ENCODE measurements at regions not wholly inside any gene's neighbourhood (a gene's known extent, or its start where the extent isn't known, plus 50 kb on each side); places are given as distances from the start of the nearest gene placed in this dataset.

DNA sequence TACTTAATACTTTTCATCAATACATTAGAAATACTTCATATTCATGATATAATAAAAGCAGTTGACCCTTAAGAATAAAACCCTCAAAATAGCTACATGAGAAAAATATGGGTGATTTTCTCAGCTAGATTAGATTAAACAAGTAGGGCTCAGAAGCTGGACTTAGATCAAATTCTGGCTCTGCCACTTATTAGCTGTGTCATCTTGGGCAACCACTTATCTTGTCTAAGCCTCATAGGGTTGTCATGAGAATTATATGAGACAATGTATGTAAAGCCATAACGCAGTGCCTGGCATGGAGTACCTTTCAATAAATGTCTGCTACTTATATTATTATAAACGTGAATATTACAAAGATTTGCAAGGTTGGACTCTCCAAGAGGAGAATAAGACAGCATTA, 84.3 kb upstream of the PGRMC2 start:
- intact Hi-C loops (cut with DNase I; ENCODE audit: low total_unique reads): no loop called here
- no peak for DNase-seq
- TF ChIP-seq POLR2AphosphoS5 (IDR thresholded peaks at IDR 0.05): no peak
- TF ChIP-seq, protein P1, sequence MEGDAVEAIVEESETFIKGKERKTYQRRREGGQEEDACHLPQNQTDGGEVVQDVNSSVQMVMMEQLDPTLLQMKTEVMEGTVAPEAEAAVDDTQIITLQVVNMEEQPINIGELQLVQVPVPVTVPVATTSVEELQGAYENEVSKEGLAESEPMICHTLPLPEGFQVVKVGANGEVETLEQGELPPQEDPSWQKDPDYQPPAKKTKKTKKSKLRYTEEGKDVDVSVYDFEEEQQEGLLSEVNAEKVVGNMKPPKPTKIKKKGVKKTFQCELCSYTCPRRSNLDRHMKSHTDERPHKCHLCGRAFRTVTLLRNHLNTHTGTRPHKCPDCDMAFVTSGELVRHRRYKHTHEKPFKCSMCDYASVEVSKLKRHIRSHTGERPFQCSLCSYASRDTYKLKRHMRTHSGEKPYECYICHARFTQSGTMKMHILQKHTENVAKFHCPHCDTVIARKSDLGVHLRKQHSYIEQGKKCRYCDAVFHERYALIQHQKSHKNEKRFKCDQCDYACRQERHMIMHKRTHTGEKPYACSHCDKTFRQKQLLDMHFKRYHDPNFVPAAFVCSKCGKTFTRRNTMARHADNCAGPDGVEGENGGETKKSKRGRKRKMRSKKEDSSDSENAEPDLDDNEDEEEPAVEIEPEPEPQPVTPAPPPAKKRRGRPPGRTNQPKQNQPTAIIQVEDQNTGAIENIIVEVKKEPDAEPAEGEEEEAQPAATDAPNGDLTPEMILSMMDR (IDR thresholded peaks at IDR 0.05 in 8 of 11, conservative IDR thresholded peaks at IDR 0.05 in 3 of 11): no peak
- TF ChIP-seq POLR2A (IDR thresholded peaks at IDR 0.05): no peak
- no peak overlapping the region for H3K4me3 ChIP-seq
- H3K9me3 ChIP-seq: peaks cover 0 to 23% (median 12%) of the 10 kb centered on the region in 8 donors
- WGBS, 5 donors: 85 to 93% (median 92%) methylated on average over 2 of the region's 2 CpGs
- no peaks in the 10 kb centered on the region for H3K36me3 ChIP-seq
- H3K27me3 ChIP-seq (replicated peaks in 1 of 7): no peaks in the 10 kb centered on the region
- H3K27ac ChIP-seq: no peak overlapping the region
- H3K4me1 ChIP-seq: no peaks in the 10 kb centered on the region

GRCh38 chr4:128371001-128371777, 83.6 kb upstream of the PGRMC2 start:
- no peak for TF ChIP-seq POLR2AphosphoS5 (IDR thresholded peaks at IDR 0.05)
- TF ChIP-seq, protein P1 (IDR thresholded peaks at IDR 0.05 in 8 of 11, conservative IDR thresholded peaks at IDR 0.05 in 3 of 11): no peak
- no peak for TF ChIP-seq POLR2A (IDR thresholded peaks at IDR 0.05)
- intact Hi-C loops (cut with DNase I; ENCODE audit: low total_unique reads): no loop called here
- Histone ChIP-seq H3K27me3 (replicated peaks in 1 of 7) (no peaks in the 10 kb centered on the region), H3K36me3 (no peaks in the 10 kb centered on the region), H3K9me3 (peaks cover 0 to 16% (median 6%) of the 10 kb centered on the region in 8 donors), H3K27ac (no peak overlapping the region), H3K4me3 (no peak overlapping the region), H3K4me1 (no peaks in the 10 kb centered on the region)
- no peak for DNase-seq
- 87 to 96% (median 91%) methylated on average over 8 of the region's 8 CpGs for WGBS, 5 donors

DNA sequence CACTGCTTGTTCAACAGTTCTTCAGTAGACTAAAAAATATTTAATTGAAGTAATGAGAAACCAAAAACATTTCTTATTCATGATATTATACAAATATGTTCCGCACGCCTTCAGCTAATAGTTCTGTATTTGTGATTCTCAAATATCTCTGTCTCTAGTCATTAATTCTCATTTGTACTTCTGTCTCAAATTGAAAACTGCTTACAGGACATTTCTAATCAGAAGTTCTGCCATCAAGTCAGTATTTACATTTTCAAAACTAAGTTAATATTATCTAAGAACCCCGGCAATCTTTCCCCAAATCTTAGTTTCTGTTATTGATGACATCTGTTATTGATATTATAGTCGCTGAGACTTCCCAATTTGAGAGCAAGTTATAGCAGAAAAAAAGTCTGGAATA, 78.6 kb upstream of the PGRMC2 start:
- TF ChIP-seq POLR2AphosphoS5 (IDR thresholded peaks at IDR 0.05) (no peak), POLR2A (IDR thresholded peaks at IDR 0.05) (no peak)
- TF ChIP-seq, protein P1 (IDR thresholded peaks at IDR 0.05 in 8 of 11, conservative IDR thresholded peaks at IDR 0.05 in 3 of 11): no peak
- Histone ChIP-seq H3K4me3 (no peak overlapping the region), H3K9me3 (peaks cover 0 to 10% (median 2%) of the 10 kb centered on the region in 8 donors), H3K36me3 (no peaks in the 10 kb centered on the region), H3K27ac (no peak overlapping the region), H3K4me1 (no peaks in the 10 kb centered on the region), H3K27me3 (replicated peaks in 1 of 7) (no peaks in the 10 kb centered on the region)
- intact Hi-C loops (cut with DNase I; ENCODE audit: low total_unique reads): no loop called here
- WGBS, 5 donors: 94 to 96% (median 95%) methylated on average over 4 of the region's 4 CpGs
- no peak for DNase-seq

DNA sequence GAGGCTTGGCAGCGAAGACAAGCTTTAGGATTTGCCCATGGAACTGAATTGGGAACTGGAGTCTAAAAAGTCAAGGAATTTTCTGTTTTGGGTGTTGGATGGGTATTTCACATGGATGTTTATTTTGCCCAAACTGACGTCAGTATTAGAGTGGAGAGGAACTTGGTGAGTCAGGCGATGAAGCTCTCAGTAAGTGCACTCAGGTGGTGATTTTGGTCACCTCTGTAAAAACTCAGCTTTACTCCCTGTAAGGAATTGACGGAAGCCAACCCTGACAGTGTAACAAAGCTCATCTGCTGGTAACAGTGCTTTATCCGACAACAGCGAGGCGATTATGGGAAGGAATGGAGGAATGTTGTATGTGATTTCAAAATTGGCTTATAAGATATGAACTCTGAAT, 77.0 kb upstream of the PGRMC2 start:
- peaks cover 0 to 10% (median 2%) of the 10 kb centered on the region in 8 donors for H3K9me3 ChIP-seq
- H3K27me3 ChIP-seq (replicated peaks in 1 of 7): no peaks in the 10 kb centered on the region
- intact Hi-C loops (cut with DNase I; ENCODE audit: low total_unique reads): no loop called here
- TF ChIP-seq POLR2A (IDR thresholded peaks at IDR 0.05) (no peak), POLR2AphosphoS5 (IDR thresholded peaks at IDR 0.05) (no peak)
- TF ChIP-seq, protein P1 (IDR thresholded peaks at IDR 0.05 in 8 of 11, conservative IDR thresholded peaks at IDR 0.05 in 3 of 11): no peak
- no peaks in the 10 kb centered on the region for H3K36me3 ChIP-seq
- no peak overlapping the region for H3K4me3 ChIP-seq
- no peak for DNase-seq
- no peaks in the 10 kb centered on the region for H3K4me1 ChIP-seq
- H3K27ac ChIP-seq: no peak overlapping the region
- WGBS, 5 donors: 91 to 95% (median 92%) methylated on average over 7 of the region's 7 CpGs
